Myocyte (in vitro differentiated cells): ENCODE measurements at regions not wholly inside any gene's neighbourhood (a gene's known extent, or its start where the extent isn't known, plus 50 kb on each side); places are given as distances from the start of the nearest gene placed in this dataset.

ENCODE experiments used
- DNase-seq: peaks from one replicate; pipeline ENCODE4 v3.0.0-alpha.2; 2012; ENCODE audit warnings: low read depth

GRCh38 chr14:95034788-95035187 lies 122.5 kb downstream of the DICER1 start:
- DNase-seq, result no peak

- DNase-seq, result no peak
These were observed 123.4 kb downstream of the DICER1 start for GRCh38 chr14:95033682-95034632.

- DNase-seq, result no peak
These were observed 124.3 kb downstream of the DICER1 start for GRCh38 chr14:95033031-95033430.

- DNase-seq, result no peak
These were observed 130.4 kb downstream of the DICER1 start for GRCh38 chr14:95026851-95027463.

GRCh38 chr14:95025941-95026340 lies 131.4 kb downstream of the DICER1 start:
- no peak for DNase-seq

GRCh38 chr14:95025218-95025617 lies 132.1 kb downstream of the DICER1 start:
- peak; percentile 14 for DNase-seq

- DNase-seq, result no peak
These were observed 132.9 kb downstream of the DICER1 start for GRCh38 chr14:95024380-95024779.

- peak; percentile 53 for DNase-seq
These were observed 133.4 kb downstream of the DICER1 start for GRCh38 chr14:95023886-95024285.

- no peak for DNase-seq
These were observed 134.2 kb downstream of the DICER1 start for GRCh38 chr14:95023115-95023514.

GRCh38 chr14:95021588-95021987 lies 135.7 kb downstream of the DICER1 start:
- no peak for DNase-seq

GRCh38 chr14:95018821-95019220 lies 138.5 kb downstream of the DICER1 start:
- no peak for DNase-seq

GRCh38 chr14:95015046-95015445 lies 142.3 kb downstream of the DICER1 start:
- no peak for DNase-seq

GRCh38 chr14:95014036-95014435 lies 143.3 kb downstream of the DICER1 start:
- DNase-seq, result no peak

GRCh38 chr14:95011445-95012006 lies 145.8 kb downstream of the DICER1 start:
- DNase-seq, result no peak

- no peak for DNase-seq
These were observed 148.7 kb downstream of the DICER1 start for GRCh38 chr14:95008445-95009217.

- DNase-seq, result no peak
These were observed 149.4 kb downstream of the DICER1 start for GRCh38 chr14:95007921-95008320.

GRCh38 chr14:95006479-95006878 lies 150.8 kb downstream of the DICER1 start:
- DNase-seq, result no peak

- no peak for DNase-seq
These were observed 151.3 kb downstream of the DICER1 start for GRCh38 chr14:95006051-95006450.

- DNase-seq, result no peak
These were observed 154.0 kb downstream of the DICER1 start for GRCh38 chr14:95003099-95003960.

GRCh38 chr14:94998685-94999084 lies 158.6 kb downstream of the DICER1 start:
- DNase-seq, result no peak

GRCh38 chr14:94998110-94998509 lies 159.2 kb downstream of the DICER1 start:
- DNase-seq, result no peak
